HL-60/S4 (cell line): ENCODE measurements at regions not wholly inside any gene's neighbourhood (a gene's known extent, or its start where the extent isn't known, plus 50 kb on each side); places are given as distances from the start of the nearest gene placed in this dataset.
"Not testable (repeated sequence)": the region's sequence is repeated elsewhere in the genome, so short reads cannot be mapped to it uniquely, and the experiment has no call there.

Experiments
- in situ Hi-C: fragments of 300-500 bp; cut with MboI; formaldehyde crosslinking; loops from 2 replicates; pipeline ENCODE4 v1.14.3; 2022; ENCODE audit warnings: low sequenced_read_pairs

DNA sequence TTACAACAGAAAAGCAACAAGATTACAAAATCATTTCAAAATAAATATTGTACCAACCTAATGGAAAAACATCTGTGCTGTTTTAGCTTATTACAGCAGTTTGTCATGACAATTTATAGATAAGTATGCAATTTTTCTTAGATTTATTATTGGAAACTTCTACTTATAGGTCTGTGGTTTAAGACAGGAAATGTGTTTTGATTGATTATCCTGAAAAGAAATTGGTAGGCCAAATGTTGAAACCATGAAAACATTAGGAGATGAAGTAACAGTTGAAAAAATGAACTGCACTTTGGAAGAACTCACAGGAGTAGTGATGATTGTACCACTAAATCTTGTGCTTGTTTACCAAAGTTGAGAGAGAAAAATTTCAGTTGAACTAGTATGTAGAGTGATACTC is 162.2 kb upstream of the GIMD1 start:
- in situ Hi-C loops = no loop called here

DNA sequence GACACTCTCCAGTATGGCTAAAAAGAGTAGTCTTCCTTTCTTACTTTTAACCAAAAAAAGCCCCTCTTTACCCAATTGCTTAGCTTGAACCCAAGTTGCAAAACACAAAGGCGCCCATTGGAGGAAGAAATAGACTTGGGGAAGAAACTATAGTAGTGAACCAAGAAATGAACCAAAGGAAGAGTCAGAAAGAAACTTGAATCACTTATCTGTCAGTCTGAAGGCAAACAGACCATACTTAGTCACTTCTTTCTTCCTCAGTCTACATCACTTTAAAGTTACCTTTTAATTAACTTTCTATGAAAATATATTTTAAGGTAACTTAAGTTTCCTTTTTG is 161.4 kb upstream of the GIMD1 start:
- in situ Hi-C loops = no loop called here

DNA sequence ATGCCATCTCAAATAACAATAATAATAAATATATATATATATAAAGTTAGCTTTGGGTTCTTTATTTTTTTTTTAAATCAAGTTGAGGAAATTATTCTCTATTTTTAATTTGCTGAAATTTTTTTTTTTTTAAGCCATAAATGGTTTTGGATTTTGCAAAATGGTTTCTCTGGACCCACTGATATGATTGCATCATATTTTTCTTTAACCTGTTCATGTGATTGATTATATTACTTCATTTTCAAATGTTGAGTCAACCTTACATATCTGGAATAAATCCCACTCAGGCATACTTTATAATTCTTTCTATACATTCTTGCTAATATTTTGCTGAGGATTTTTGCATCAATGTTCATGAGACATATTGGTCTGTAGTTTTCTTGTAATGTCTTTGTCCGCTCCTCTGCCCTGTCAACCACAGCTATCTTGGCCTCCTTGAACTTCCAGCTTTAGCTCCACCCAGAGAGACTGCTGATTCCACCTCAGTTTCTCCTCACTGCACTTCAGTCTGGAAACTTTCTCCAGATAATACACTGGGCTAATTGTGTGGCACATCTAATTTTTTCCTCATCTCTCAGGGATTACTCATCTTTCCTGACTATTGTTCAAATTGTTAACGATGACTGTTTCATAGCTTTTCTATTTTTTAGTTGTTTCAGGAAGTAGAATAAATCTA is 160.9 kb upstream of the GIMD1 start:
- in situ Hi-C loops = no loop called here

DNA sequence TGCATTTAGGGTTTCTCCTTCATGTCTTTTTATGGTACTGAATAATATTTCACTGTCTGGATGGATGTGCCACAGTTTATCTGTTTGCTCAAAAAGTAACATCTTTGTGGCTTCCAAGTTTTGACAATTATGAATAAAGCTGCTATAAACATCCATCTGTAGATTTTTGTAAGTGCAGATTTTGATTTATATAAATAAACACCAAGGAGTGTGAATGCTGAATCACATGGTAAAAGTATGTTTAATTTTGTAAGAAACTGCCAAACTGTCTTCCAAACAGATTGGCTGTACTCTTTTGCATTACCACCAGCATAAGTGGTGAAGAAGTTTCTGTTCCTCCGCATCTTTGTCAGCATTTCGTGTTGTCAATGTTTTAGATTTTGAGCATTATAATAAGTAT is 158.7 kb upstream of the GIMD1 start:
- in situ Hi-C loops = no loop called here

DNA sequence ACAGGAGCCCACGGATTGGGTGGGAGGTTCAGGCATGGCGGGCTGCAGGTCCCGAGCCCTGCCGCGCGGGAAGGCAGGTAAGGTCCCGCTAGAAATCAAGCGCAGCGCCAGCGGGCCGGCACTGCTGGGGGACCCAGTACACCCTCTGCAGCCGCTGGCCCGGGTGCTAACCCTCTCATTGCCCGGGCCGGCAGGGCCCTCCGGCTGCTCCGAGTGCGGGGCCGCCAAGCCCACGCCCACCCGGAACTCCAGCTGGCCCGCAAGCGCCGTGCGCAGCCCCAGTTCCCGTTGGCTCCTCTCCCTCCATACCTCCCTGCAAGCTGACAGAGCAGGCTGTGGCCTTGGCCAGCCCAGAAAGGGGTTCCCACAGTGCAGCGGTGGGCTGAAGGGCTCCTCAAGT is 156.8 kb upstream of the GIMD1 start:
- in situ Hi-C loops = not testable (repeated sequence)

DNA sequence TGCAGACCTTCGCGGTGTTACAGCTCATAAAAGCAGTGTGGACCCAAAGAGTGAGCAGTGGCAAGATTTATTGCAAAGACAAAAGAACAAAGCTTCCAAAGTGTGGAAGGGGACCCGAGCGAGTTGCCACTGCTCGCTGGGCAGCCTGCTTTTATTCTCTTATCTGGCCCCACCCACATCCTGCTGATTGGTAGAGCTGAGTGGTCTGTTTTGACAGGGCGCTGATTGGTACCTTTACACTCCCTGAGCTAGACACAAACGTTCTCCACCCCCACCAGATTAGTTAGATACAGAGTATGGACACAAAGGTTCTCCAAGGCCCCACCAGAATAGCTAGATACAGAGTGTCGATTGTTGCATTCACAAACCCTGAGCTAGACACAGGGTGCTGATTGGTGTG is 156.2 kb upstream of the GIMD1 start:
- in situ Hi-C loops = not testable (repeated sequence)

DNA sequence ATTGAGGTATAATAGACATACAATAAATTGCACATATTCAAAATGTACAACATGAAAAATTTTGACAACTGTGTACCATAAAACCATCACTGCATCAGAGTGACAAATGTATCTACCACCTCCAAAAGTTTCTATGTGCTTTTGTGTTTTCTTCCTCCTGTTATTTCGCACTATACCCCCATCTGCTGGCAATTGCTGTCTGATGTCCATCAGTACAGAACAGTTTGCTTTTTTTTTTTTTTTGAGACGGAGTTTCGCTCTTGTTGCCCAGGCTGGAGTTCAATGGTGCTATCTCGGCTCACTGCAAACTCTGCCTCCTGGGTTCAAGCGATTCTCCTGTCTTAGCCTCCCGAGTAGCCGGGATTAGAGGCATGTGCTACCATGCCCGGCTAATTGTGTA is 154.3 kb upstream of the GIMD1 start:
- in situ Hi-C loops = no loop called here

DNA sequence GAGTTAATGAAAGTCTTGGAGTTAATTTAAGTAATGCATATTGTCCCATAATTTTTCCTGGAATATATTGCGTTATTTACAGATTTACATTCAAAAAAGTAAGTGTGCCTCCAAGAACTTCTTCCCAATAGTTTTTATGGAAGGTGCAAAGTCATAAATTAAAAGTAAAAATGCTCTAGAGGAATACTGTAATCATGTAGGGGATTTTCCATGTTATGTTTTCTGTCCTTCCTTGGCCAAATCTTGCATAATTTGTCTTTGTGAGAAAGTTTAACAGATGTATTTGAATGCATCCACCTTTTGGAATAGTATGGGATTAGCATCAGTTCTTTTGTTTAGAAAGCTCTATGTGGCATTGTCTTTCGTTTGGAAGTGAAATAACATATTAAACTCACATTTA is 144.1 kb upstream of the GIMD1 start:
- in situ Hi-C loops = no loop called here

DNA sequence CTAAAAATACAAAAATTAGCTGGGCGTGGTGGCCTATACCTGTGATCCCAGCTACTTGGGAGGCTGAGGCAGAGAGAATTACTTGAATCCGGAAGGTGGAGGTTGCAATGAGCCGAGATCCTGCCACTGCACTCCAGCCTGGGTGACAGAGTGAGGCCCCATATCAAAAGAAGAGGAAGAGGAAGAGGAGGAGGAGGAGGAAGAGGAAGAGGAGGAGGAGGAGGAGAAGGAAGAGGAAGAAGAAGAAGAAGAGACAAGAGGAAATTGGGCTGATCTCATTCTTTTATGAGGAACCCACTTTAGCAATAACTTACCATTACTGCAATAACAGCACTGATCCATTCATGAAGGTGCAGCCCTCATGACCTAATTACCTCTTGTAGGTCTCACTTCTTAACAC is 138.9 kb upstream of the GIMD1 start:
- in situ Hi-C loops = no loop called here

DNA sequence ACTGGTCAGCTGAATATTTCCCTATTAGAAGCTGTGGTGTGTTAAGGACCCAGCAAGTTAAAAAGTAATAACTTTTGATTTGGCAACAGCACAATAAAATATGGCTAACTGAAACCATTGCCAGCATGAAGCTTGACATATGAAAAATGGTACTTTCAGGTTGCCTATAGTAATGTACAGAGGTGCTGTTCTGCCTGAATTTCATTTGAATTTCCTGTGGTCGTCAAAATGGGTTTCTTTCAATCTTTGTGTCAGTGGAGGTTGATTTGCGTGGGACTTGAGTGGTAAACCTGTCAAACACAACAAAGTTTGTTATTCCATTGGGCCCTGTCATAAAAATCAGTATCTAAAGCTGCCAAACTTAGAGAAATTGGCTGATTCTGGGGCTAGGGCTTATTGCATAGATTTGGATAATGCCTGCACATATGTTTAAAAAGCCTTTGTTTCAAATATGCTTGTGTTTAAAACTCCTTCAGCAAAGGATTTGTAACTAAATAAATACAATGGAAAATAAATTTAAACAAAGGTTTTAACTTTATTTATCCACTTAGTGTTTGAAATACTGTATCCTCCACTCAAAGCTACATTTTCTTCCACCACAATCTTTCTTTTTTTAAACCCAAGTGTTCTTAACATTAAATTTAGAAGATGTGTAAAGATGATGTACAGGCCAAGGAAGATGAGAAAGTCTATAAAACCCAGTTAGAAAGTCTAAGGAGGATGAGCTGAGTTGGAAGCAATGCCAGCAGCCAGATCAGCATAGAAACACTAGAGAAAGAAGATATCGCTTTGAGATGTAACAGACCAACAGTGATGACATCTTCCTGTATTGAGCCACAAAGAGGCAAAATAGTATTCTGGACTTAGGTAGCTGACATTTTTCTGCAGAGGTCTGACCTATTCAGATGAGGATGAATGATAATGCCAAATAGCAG is 134.8 kb upstream of the GIMD1 start:
- in situ Hi-C loops = no loop called here

DNA sequence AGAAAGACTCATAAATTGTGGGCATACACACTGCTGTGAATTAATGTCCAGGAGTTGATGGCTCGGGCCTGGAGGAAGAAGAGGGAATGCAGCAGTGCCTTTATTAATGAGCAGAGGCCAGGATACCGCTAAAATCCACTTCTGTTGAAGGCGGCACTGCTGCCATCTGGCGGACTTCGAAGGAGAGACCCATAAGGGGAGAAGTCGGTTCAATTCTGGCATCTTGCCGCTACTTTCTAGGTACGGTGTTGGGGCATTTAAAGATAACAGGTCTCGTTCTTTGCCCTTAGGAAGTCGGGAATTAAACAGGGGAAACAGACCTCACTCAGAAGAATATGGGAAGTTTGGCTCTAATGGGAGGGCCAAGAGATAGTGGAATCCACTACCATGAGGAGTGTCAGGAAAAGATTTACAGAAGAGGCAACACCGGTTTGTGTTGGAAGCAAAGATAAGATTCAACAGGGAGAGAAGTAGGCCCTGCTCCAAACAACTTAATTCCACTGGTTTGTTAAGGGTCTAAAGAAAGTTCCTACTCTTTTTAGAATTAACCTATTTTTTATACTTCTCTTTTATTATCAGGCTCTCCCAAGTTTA is 133.6 kb upstream of the GIMD1 start:
- in situ Hi-C loops = no loop called here

DNA sequence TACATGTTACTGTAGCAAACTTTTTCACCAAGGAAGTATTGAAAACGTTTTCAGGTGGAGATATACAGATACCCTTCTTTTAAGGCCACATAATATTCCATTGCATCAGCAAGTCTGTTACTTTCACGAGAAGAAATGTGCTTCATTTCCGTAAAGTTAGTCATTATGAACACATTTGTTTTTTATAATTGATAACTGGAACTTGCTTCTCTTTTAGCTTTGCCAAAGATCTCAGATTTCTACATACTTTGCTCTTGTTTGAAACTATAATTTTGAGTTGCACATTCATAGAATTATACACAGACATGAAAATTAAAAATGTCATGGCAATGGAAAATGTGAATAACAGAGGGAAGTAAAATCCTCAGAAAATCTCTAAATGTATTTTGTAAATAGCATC is 128.7 kb upstream of the GIMD1 start:
- in situ Hi-C loops = no loop called here

DNA sequence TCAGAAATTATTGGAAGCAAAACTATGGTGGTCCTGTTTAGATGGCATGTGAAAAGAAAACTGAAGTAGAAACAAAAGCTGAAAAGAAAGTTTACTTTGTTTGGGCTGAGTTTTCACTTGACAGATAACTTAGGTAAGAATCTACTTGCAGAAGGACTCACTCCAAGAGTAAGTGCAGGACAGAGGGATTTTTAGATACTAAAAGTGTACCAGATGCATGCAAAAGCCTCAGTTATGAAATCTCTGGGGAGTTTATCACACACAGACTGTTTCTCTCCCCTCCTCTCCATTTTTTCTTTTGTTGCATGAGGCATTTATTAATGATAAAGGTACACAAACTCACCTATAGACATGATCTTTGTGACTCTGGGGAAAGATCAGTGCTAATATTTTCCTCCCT is 127.5 kb upstream of the GIMD1 start:
- in situ Hi-C loops = no loop called here

DNA sequence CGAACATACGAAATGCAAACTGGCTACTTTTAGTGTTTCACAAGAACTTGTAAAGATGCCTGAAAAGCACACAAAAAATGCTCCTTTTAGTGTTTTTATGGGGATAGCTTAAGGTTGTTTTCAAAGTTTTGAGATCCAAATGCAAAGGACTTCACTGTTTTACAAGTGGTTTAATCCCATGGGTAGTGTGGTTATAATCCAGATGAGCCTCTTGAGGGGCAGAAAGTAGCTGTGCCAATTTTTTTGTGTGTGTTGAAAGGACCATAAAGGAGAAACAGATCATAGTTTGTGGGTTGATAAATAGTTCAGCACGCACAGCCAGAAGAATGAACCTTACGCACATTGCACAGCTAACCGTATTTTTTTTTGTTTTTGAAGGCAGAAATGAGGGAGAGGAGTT is 126.9 kb upstream of the GIMD1 start:
- in situ Hi-C loops = no loop called here

DNA sequence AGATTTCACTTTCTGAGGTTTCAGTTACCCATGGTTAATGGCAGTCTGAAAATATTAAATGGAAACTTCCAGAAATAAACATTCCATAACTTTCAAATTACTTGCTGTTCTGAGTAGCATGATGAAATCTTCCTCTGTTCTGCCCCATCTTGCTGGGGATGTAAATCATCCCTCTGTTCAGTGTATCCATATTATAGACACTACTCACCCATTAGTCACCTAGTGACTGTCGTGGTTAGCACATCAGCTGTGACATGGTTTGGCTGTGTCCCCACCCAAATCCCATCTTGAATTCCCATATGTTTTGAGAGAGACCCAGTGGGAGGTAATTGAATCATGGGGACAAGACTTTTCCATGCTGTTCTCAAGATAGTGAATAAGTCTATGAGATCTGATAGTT is 125.5 kb upstream of the GIMD1 start:
- in situ Hi-C loops = no loop called here

DNA sequence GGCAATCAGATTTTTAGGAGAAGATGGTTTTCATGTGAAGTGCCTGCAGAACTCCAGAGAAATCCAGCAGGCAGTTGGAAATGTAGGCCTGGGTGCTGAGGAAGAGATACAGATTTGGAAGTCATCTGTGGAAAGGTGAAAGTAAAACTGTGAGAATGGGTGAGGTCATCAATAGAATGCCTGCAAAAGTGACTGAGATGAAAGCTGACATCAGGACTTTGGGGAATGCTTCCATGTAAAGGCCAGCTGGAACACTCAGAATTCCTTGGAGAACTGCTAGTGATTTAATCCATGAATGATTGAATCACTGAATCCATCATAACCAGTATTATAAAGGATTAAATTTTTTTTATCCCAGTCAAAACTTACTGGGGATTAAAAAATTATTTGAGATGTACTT is 124.5 kb upstream of the GIMD1 start:
- in situ Hi-C loops = no loop called here

DNA sequence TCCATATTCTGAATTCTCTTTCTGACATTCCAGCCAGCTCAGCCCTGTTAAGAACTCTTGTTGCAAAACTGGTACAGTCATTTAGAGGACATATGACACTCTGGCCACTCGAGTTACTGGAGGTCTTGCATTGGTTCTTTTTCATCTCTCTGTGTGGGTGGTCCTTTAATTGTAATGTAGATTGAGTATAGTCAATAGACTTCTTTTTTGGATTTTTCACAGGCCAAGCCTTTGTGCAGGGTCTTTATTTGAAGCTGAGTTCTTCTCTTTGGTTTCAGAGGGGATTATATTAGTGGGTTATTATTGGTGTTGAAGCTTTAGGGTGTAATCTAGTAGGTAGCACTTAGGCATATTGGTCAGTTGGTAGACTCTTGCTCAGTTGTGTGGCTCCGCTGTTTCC is 118.0 kb upstream of the GIMD1 start:
- in situ Hi-C loops = no loop called here

DNA sequence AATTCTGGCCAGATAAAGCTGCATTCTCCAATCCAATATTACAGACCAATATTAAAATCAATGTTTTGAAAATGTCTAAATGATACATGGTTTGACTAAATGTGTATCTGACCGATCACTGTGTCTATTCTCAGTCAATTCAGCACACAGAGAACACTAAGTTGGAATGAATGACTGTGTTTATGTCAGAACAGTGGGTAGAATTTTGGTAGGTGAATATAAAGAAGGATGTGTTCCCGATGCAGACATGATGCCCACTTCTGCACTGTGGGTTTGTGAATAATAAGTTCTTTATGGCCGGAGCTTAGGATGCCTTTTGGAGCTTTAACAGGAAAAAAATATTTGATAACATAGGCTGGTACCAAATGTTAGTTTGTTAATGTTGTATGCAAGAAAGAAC is 113.2 kb upstream of the GIMD1 start:
- in situ Hi-C loops = no loop called here

DNA sequence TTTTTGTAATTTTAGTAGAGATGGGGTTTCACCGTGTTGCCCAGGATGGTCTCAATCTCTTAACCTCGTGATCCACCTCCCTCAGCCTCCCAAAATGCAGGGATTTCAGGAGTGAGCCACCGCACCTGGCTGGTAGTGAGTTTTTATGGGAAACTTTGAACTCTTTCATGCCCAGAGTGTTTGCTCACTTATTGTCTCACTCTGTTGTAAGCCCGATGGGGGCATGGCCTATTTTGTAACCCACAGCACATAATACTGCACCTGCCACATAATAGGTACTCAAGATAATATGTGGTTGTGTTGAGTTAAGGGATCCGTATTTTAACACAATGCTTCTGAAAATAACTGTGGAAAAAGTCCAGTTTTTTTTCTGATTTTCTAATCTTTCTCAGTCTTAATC is 109.6 kb upstream of the GIMD1 start:
- in situ Hi-C loops = no loop called here

DNA sequence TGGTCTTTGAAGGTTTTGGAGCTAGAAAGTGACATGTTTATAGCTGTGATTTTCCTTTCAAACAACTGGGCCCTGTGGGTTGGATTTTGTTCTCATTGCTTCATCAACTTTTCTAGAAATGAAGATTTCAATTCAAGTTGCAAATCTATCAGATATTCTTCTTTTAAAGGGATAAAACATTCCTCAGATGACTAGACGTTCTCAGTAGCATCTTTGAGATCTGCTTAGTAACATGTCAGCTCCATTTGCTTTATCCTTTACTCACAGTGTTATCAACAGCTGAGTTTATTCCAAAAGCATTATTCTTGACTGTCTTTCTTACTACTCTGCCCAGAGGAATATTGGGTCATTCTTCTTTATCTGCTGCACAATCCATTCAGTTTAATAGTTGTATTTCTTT is 108.2 kb upstream of the GIMD1 start:
- in situ Hi-C loops = no loop called here

DNA sequence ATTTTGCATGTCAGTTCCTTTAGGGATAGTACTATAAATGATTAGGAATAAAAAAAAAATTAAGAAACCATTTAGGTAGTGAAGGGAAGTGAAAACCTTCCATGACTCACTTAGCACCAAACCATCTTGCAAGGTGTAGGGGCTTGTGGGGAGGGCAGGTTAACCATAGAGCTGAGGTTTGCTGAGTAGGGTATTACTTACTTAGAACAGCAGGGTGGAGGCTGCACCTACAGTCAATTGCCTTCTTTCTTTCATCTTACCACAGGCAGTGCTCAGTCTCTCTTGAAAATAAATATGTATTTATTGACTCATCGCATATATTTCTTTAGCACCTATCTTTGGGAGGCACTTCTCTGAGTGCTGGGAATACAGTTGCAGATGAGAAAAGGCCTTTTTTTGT is 104.9 kb upstream of the GIMD1 start:
- in situ Hi-C loops = no loop called here

DNA sequence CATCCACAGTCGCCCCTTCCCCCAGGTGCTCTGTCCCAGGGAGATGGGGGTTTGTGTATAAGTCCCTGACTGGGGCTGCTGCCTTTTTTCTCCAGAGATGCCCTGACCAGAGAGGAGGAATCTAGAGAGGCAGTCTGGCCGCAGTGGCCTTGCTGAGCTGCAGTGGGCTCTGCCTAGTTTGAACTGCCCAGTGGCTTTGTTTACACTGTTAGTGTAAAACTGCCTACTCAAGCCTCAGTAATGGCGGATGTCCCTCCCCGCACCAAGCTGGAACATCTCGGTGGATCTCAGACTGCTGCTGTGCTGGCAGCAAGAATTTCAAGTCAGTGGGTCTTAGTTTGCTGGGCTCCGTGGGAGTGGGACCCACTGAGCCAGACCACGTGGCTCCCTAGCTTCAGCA is 102.6 kb upstream of the GIMD1 start:
- in situ Hi-C loops = no loop called here
